ENCODE measurements at regions not wholly inside any gene's neighbourhood (a gene's known extent, or its start where the extent isn't known, plus 50 kb on each side); places are given as distances from the start of the nearest gene placed in this dataset.
"Not testable (repeated sequence)": the region's sequence is repeated elsewhere in the genome, so short reads cannot be mapped to it uniquely, and the experiment has no call there.

DNA sequence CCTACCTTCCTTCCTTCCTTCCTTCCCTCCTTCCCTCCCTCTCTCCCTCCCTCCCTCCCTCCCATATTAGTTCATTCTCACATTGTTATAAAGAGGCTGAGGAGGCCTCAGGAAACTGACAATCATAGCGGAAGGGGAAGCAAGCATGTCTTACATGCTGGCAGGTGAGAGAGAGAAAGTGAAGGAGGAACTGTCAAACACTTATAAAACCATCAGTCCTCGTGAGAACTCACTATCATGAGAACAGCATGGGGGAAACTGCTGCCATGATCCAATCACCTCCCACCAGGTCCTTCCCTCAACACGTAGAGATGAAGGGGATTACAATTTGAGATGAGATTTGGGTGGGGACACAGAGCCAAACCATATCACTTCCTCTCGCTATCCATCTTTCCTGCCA lies 281.6 kb upstream of the FOXF1 start:
- H3K36me3 Mint-ChIP-seq = no peaks in the 10 kb centered on the region
- no peak overlapping the region for H3K4me3 Mint-ChIP-seq
- peaks cover 5% of the 10 kb centered on the region for H3K27me3 Mint-ChIP-seq
- ATAC-seq (no peak), DNase-seq (no peak)
- no peaks in the 10 kb centered on the region for H3K4me1 Mint-ChIP-seq
- no peak overlapping the region for H3K27ac Mint-ChIP-seq
- peaks cover 2% of the 10 kb centered on the region for H3K9me3 Mint-ChIP-seq (ENCODE audit: low read depth)
- CTCF ChIA-PET = no interaction called here

DNA sequence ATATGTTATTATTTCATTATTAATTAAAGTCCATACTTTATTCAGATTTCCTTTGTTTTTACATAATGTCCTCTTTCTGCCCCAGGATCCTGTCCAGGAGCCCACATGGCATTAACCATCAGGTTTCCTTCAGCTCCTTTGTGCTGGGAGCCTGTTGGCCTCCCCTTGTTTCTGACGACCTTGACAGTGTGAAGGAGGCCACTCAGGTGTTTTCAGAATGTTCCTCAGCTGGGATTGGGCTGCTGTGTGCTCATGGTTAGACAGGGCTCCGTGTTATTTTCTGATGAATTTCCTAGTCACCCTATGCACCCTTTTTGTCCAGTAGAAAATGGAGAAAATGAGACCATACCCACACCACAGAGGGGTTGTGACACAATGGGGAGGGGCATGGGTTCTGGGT lies 281.0 kb upstream of the FOXF1 start:
- Mint-ChIP-seq H3K9me3 (ENCODE audit: low read depth) (peaks cover 2% of the 10 kb centered on the region), H3K4me1 (no peaks in the 10 kb centered on the region), H3K36me3 (no peaks in the 10 kb centered on the region), H3K4me3 (no peak overlapping the region), H3K27me3 (peaks cover 5% of the 10 kb centered on the region), H3K27ac (no peak overlapping the region)
- ATAC-seq (no peak), DNase-seq (no peak)
- CTCF ChIA-PET = no interaction called here

- DNase-seq (no peak), ATAC-seq (no peak)
- no peaks in the 10 kb centered on the region for H3K36me3 Mint-ChIP-seq
- H3K9me3 Mint-ChIP-seq (ENCODE audit: low read depth) = peaks cover 2% of the 10 kb centered on the region
- no peak overlapping the region for H3K27ac Mint-ChIP-seq
- H3K4me1 Mint-ChIP-seq = no peaks in the 10 kb centered on the region
- peaks cover 5% of the 10 kb centered on the region for H3K27me3 Mint-ChIP-seq
- CTCF ChIA-PET = no interaction called here
- no peak overlapping the region for H3K4me3 Mint-ChIP-seq
These were observed 280.3 kb upstream of the FOXF1 start for GRCh38 chr16:86229866-86230656.

DNA sequence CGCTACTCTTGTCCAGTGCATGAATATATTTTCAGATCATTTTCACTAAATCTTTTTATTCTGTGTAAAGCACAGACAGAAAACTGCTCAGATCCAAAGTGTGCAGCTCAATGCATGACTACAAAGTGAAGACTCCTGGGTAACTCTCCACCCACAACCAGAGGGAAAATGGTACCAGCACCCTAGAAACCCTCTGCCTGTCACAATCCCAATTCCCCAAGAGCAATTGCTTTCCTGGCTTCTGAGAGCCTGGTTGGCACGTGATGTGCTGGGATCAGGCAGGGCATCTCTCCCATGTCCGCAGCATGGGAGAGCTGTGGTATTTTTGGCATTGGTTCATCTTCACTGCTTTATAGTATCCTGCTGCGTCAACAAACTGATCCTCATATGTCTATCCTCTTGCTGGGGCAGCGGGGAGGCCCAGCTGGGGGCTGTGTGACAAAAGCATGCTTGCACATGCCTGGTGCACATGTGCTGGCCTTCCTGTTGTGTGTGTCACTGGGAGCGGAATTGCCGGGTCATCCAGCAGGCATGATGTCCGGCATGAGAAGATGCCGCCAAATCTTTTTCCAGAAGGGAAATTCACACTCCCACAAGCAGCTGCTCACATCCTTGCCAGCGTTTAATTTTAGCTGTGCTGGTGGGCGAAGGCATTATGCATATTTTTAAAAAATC lies 278.9 kb upstream of the FOXF1 start:
- DNase-seq = no peak
- Mint-ChIP-seq H3K4me3 (no peak overlapping the region), H3K36me3 (no peaks in the 10 kb centered on the region), H3K9me3 (ENCODE audit: low read depth) (peaks cover 2% of the 10 kb centered on the region), H3K27ac (no peak overlapping the region), H3K27me3 (peaks cover 5% of the 10 kb centered on the region), H3K4me1 (no peaks in the 10 kb centered on the region)
- CTCF ChIA-PET = no interaction called here
- ATAC-seq = no peak

GRCh38 chr16:86231996-86232350 lies 278.4 kb upstream of the FOXF1 start:
- ATAC-seq = no peak
- Mint-ChIP-seq H3K27ac (no peak overlapping the region), H3K4me1 (no peaks in the 10 kb centered on the region), H3K36me3 (no peaks in the 10 kb centered on the region), H3K27me3 (peaks cover 5% of the 10 kb centered on the region), H3K4me3 (no peak overlapping the region), H3K9me3 (ENCODE audit: low read depth) (peaks cover 2% of the 10 kb centered on the region)
- no peak for DNase-seq
- CTCF ChIA-PET = no interaction called here

DNA sequence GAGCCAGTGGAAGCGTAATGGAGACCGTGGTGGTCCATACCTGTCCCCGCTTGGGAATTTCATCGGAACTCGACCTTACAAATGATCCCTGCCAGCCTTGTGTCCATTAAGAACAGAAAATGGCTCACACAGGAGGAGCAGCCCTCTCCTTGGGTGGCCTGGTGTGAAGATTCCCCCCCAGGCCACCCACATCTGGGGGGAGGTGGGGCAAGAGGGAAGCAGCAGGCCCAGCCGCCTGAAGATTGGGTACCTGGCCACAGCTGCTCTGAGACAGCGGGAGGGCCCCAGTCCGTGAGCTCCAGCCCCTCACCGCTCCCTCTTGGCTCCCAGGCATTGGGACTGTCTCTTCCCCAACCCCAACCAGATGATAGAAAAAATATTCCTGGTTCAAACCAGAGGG lies 277.8 kb upstream of the FOXF1 start:
- no peak overlapping the region for H3K27ac Mint-ChIP-seq
- H3K9me3 Mint-ChIP-seq (ENCODE audit: low read depth) = peaks cover 2% of the 10 kb centered on the region
- CTCF ChIA-PET = no interaction called here
- H3K27me3 Mint-ChIP-seq = peaks cover 4% of the 10 kb centered on the region
- ATAC-seq = no peak
- no peaks in the 10 kb centered on the region for H3K36me3 Mint-ChIP-seq
- no peak for DNase-seq
- no peak overlapping the region for H3K4me3 Mint-ChIP-seq
- no peaks in the 10 kb centered on the region for H3K4me1 Mint-ChIP-seq

DNA sequence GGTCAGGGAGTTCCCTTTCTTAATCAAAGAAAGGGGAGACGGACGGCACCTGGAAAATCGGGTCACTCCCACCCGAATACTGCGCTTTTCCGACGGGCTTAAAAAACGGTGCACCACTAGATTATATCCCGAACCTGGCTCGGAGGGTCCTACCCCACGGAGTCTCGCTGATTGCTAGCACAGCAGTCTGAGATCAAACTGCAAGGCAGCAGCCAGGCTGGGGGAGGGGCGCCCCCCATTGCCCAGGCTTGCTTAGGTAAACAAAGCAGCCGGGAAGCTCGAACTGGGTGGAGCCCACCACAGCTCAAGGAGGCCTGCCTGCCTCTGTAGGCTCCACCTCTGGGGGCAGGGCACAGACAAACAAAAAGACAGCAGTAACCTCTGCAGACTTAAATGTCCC lies 276.8 kb upstream of the FOXF1 start:
- ATAC-seq; H3K27ac Mint-ChIP-seq; H3K4me1 Mint-ChIP-seq; H3K4me3 Mint-ChIP-seq; CTCF ChIA-PET; H3K27me3 Mint-ChIP-seq; H3K9me3 Mint-ChIP-seq (ENCODE audit: low read depth); DNase-seq; H3K36me3 Mint-ChIP-seq: not testable (repeated sequence)

- CTCF ChIA-PET = no interaction called here
- no peaks in the 10 kb centered on the region for H3K9me3 Mint-ChIP-seq (ENCODE audit: low read depth)
- H3K27ac Mint-ChIP-seq = no peak overlapping the region
- peaks cover 19% of the 10 kb centered on the region for H3K27me3 Mint-ChIP-seq
- no peaks in the 10 kb centered on the region for H3K4me1 Mint-ChIP-seq
- no peak for DNase-seq
- ATAC-seq = no peak
- H3K36me3 Mint-ChIP-seq = no peaks in the 10 kb centered on the region
- no peak overlapping the region for H3K4me3 Mint-ChIP-seq
These were observed 270.9 kb upstream of the FOXF1 start for GRCh38 chr16:86239381-86239780.

GRCh38 chr16:86240716-86241363 lies 269.5 kb upstream of the FOXF1 start:
- DNase-seq (no peak), ATAC-seq (no peak)
- no peaks in the 10 kb centered on the region for H3K4me1 Mint-ChIP-seq
- peaks cover 19% of the 10 kb centered on the region for H3K27me3 Mint-ChIP-seq
- no peak overlapping the region for H3K27ac Mint-ChIP-seq
- H3K9me3 Mint-ChIP-seq (ENCODE audit: low read depth) = no peaks in the 10 kb centered on the region
- H3K4me3 Mint-ChIP-seq = no peak overlapping the region
- H3K36me3 Mint-ChIP-seq = no peaks in the 10 kb centered on the region
- CTCF ChIA-PET = no interaction called here

DNA sequence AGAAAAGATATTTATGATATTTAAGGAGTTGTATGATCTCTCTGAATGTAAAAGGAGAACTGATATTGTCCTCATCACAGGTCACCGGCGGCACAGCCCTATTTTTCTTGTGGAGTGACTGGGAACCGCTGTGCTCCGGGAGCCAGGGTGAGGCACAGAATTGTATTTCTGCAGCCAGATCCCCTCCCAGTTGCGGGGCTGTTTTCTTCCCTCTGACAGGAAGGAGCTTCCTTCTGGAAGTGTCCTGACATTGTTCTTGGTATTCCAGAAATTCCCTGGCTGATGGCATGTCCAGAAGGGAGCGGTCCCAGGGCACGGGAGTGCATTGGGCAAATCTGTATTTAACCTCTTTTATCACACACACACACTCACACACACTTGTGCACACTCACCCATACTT lies 268.6 kb upstream of the FOXF1 start:
- no peaks in the 10 kb centered on the region for H3K36me3 Mint-ChIP-seq
- ATAC-seq (no peak), DNase-seq (no peak)
- no peaks in the 10 kb centered on the region for H3K9me3 Mint-ChIP-seq (ENCODE audit: low read depth)
- H3K27me3 Mint-ChIP-seq = peaks cover 19% of the 10 kb centered on the region
- no peak overlapping the region for H3K4me3 Mint-ChIP-seq
- H3K4me1 Mint-ChIP-seq = no peaks in the 10 kb centered on the region
- no peak overlapping the region for H3K27ac Mint-ChIP-seq
- CTCF ChIA-PET = no interaction called here

- Mint-ChIP-seq H3K4me3 (no peak overlapping the region), H3K27me3 (peaks cover 19% of the 10 kb centered on the region), H3K4me1 (no peaks in the 10 kb centered on the region), H3K36me3 (no peaks in the 10 kb centered on the region), H3K27ac (no peak overlapping the region), H3K9me3 (ENCODE audit: low read depth) (no peaks in the 10 kb centered on the region)
- ATAC-seq (no peak), DNase-seq (no peak)
- CTCF ChIA-PET = no interaction called here
These were observed 267.8 kb upstream of the FOXF1 start for GRCh38 chr16:86242244-86243122.

- Mint-ChIP-seq H3K36me3 (no peaks in the 10 kb centered on the region), H3K4me3 (no peak overlapping the region), H3K9me3 (ENCODE audit: low read depth) (no peaks in the 10 kb centered on the region), H3K27ac (no peak overlapping the region), H3K4me1 (no peaks in the 10 kb centered on the region), H3K27me3 (peaks cover 19% of the 10 kb centered on the region)
- ATAC-seq = no peak
- no peak for DNase-seq
- CTCF ChIA-PET = no interaction called here
These were observed 267.2 kb upstream of the FOXF1 start for GRCh38 chr16:86243123-86243473.

GRCh38 chr16:86243571-86244154 lies 266.7 kb upstream of the FOXF1 start:
- Mint-ChIP-seq H3K27me3 (peaks cover 19% of the 10 kb centered on the region), H3K4me3 (no peak overlapping the region), H3K4me1 (no peaks in the 10 kb centered on the region), H3K36me3 (no peaks in the 10 kb centered on the region), H3K27ac (no peak overlapping the region), H3K9me3 (ENCODE audit: low read depth) (no peaks in the 10 kb centered on the region)
- CTCF ChIA-PET = no interaction called here
- no peak for ATAC-seq
- DNase-seq = no peak

All from activated CD8-positive, alpha-beta memory T cell treated with anti-CD3 and anti-CD28 coated beads, Interleukin-2, amount 10 ng/mL, durations not matched to agents 7 days and 5 days (primary cell).